Keratinocyte (primary cell): ENCODE measurements at regions not wholly inside any gene's neighbourhood (a gene's known extent, or its start where the extent isn't known, plus 50 kb on each side); places are given as distances from the start of the nearest gene placed in this dataset.

Source experiments
- CTCF ChIP-seq, 3 experiments: IDR thresholded peaks in 1 of 3; conservative IDR thresholded peaks in 1 of 3; optimal IDR thresholded peaks in 1 of 3; 2 replicates in 2 of 3; 3 replicates in 1 of 3; pipeline versions ENCODE3 to v1.5.1; 2011; ENCODE audit warnings: low read length in 3 of 3, mild to moderate bottlenecking in 3 of 3, moderate library complexity in 2 of 3, control low read depth in 1 of 3, inconsistent platforms in 1 of 3; ENCODE audit not compliant: insufficient read depth in 2 of 3; ENCODE audit errors: extremely low read depth in 1 of 3
- EZH2 ChIP-seq: IDR thresholded peaks from one replicate; pipeline ENCODE4 v1.6.1; 2012; ENCODE audit warnings: inconsistent platforms, mild to moderate bottlenecking, low read length, moderate library complexity

- TF ChIP-seq CTCF (optimal IDR thresholded peaks at IDR 0.05 in 1 of 3, IDR thresholded peaks at IDR 0.05 in 1 of 3, conservative IDR thresholded peaks at IDR 0.05 in 1 of 3; ENCODE audit: extremely low read depth in 1 of 3, insufficient read depth in 2 of 3, low read length in 3 of 3) (no peak), EZH2 (no peak)
These were observed 1076.2 kb downstream of the TDRD15 start for GRCh38 chr2:22199994-22200393.
